H1 (cell line): ENCODE measurements at regions not wholly inside any gene's neighbourhood (a gene's known extent, or its start where the extent isn't known, plus 50 kb on each side); places are given as distances from the start of the nearest gene placed in this dataset.

ENCODE experiments used
- CTCF ChIA-PET: fragments of 300-600 bp; sonication (Branson Sonifier 250); formaldehyde crosslinking; loops from one replicate; lab custom pipeline; 2021; ENCODE audit not compliant: partially characterized antibody; lab: Charles Lee
- POLR2A ChIA-PET: fragments of 300-600 bp; sonication (Branson Sonifier 250); formaldehyde crosslinking; loops from one replicate; lab custom pipeline; 2021; ENCODE audit warnings: inconsistent platforms; ENCODE audit not compliant: partially characterized antibody; lab: Charles Lee
- DNase-seq, 2 experiments: peaks; one replicate each; pipeline versions ENCODE4 v3.0.0 to v3.0.0-alpha.2; 2010 to 2022; ENCODE audit warnings: low spot score in 2 of 2, low read depth in 1 of 2, mixed read lengths in 1 of 2
- FAIRE-seq: peaks from 2 replicates; lab custom pipeline; 2011; peaks lifted over from hg19 to GRCh38; lab: Jason Lieb, UNC
- H2AFZ ChIP-seq: 2 replicates; pipeline ENCODE4 v1.8.1; 2012; ENCODE audit warnings: low read length, inconsistent platforms
- H2AK5ac ChIP-seq: 2 replicates; pipeline ENCODE4 v1.6.1; 2013; ENCODE audit warnings: low read depth, low read length
- H2BK120ac ChIP-seq: replicated peaks from 2 replicates; pipeline ENCODE3; 2013; ENCODE audit warnings: low read depth, low read length, inconsistent platforms
- H2BK12ac ChIP-seq: 2 replicates; pipeline ENCODE4 v1.6.1; 2013; ENCODE audit warnings: low read depth, low read length
- H2BK15ac ChIP-seq: 2 replicates; pipeline ENCODE4 v1.6.1; 2013; ENCODE audit warnings: low read length
- H2BK20ac ChIP-seq: 2 replicates; pipeline ENCODE4 v1.6.1; 2013; ENCODE audit warnings: low read length
- H2BK5ac ChIP-seq: 2 replicates; pipeline ENCODE4 v1.6.1; 2013; ENCODE audit warnings: low read depth, low read length
- H3K14ac ChIP-seq: 2 replicates; pipeline ENCODE4 v1.6.1; 2013; ENCODE audit warnings: inconsistent platforms; ENCODE audit not compliant: insufficient read length
- H3K18ac ChIP-seq: 2 replicates; pipeline ENCODE4 v1.6.1; 2013; ENCODE audit warnings: low read length; ENCODE audit errors: extremely low read depth
- H3K23ac ChIP-seq: 2 replicates; pipeline ENCODE4 v1.6.1; 2013; ENCODE audit warnings: inconsistent platforms; ENCODE audit not compliant: insufficient read length
- H3K23me2 ChIP-seq: 2 replicates; pipeline ENCODE4 v1.6.1; 2013; ENCODE audit warnings: low read depth, low read length
- H3K27ac ChIP-seq: 2 replicates; pipeline ENCODE4 v1.6.1; 2011; ENCODE audit warnings: low read depth, low read length, inconsistent platforms
- H3K27me3 ChIP-seq, 4 experiments: replicated peaks in 1 of 4; 1 replicate in 1 of 4; 2 replicates in 3 of 4; pipeline versions ENCODE4 v1.6.1 to v1.8.1; 2011 to 2013; ENCODE audit warnings: low read length in 3 of 4, mild to moderate bottlenecking in 3 of 4, inconsistent platforms in 2 of 4, mixed read lengths in 2 of 4, moderate library complexity in 1 of 4; ENCODE audit not compliant: control insufficient read depth in 3 of 4, insufficient read depth in 3 of 4; ENCODE audit errors: extremely low read depth in 1 of 4
- H3K36me3 ChIP-seq, 4 experiments: 2 replicates each; pipeline versions ENCODE4 v1.6.1 to v1.8.1; 2011 to 2013; ENCODE audit warnings: mild to moderate bottlenecking in 4 of 4, low read length in 3 of 4, moderate library complexity in 2 of 4, control low read depth in 1 of 4, inconsistent platforms in 1 of 4; ENCODE audit not compliant: insufficient read depth in 4 of 4, control insufficient read depth in 2 of 4
- H3K4ac ChIP-seq: replicated peaks from 2 replicates; pipeline ENCODE3; 2013; ENCODE audit warnings: low read length, low read depth, mixed read lengths, inconsistent platforms; ENCODE audit not compliant: insufficient read length
- H3K4me1 ChIP-seq, 4 experiments: replicated peaks in 1 of 4; 1 replicate in 1 of 4; 2 replicates in 3 of 4; pipeline versions ENCODE4 v1.6.1 to v1.8.1; 2011 to 2013; ENCODE audit warnings: low read length in 3 of 4, inconsistent platforms in 2 of 4, mixed read lengths in 1 of 4; ENCODE audit not compliant: insufficient read depth in 4 of 4, control insufficient read depth in 3 of 4
- H3K4me2 ChIP-seq, 2 experiments: 2 replicates each; pipeline versions ENCODE4 v1.6.1 to v1.8.1; 2011 to 2013; ENCODE audit warnings: low read depth in 2 of 2, low read length in 2 of 2, control low read depth in 1 of 2, inconsistent platforms in 1 of 2, mild to moderate bottlenecking in 1 of 2; ENCODE audit not compliant: insufficient read depth in 1 of 2
- H3K4me3 ChIP-seq, 4 experiments: fragments of 200-600, 300-600 bp in 1 of 4; sonication (generic), shearing (Covaris generic), sonication (Bioruptor Twin) in 1 of 4; 2 replicates each; pipeline versions ENCODE4 v1.5.1 to v1.8.1; 2011 to 2016; ENCODE audit warnings: low read length in 4 of 4, low read depth in 3 of 4, control low read depth in 2 of 4, inconsistent platforms in 2 of 4, mild to moderate bottlenecking in 2 of 4, mixed read lengths in 1 of 4, moderate library complexity in 1 of 4; ENCODE audit not compliant: insufficient read depth in 2 of 4; ENCODE audit errors: extremely low read depth in 1 of 4
- H3K56ac ChIP-seq: replicated peaks from 2 replicates; pipeline ENCODE3; 2013; ENCODE audit warnings: low read depth, mild to moderate bottlenecking, mixed read lengths, low read length, inconsistent platforms; ENCODE audit not compliant: insufficient read length
- H3K79me1 ChIP-seq: 2 replicates; pipeline ENCODE4 v1.6.1; 2013; ENCODE audit warnings: low read depth, low read length, control low read depth
- H3K79me2 ChIP-seq, 2 experiments: 2 replicates each; pipeline versions ENCODE4 v1.6.1 to v1.8.1; 2012 to 2013; ENCODE audit warnings: low read length in 2 of 2, mild to moderate bottlenecking in 2 of 2, inconsistent platforms in 1 of 2; ENCODE audit not compliant: insufficient read depth in 2 of 2, control insufficient read depth in 1 of 2
- H3K9ac ChIP-seq, 4 experiments: replicated peaks in 1 of 4; 1 replicate in 1 of 4; 2 replicates in 3 of 4; pipeline versions ENCODE4 v1.6.1 to v1.8.1; 2011 to 2013; ENCODE audit warnings: low read depth in 3 of 4, low read length in 3 of 4, control low read depth in 2 of 4, mild to moderate bottlenecking in 2 of 4, moderate library complexity in 2 of 4, inconsistent platforms in 1 of 4; ENCODE audit errors: extremely low read depth in 1 of 4
- H3K9me3 ChIP-seq, 2 experiments: 2 replicates each; pipeline versions ENCODE4 v1.6.1 to v1.8.1; 2012 to 2013; ENCODE audit warnings: mild to moderate bottlenecking in 2 of 2, moderate library complexity in 2 of 2, control low read depth in 1 of 2, inconsistent platforms in 1 of 2, low read depth in 1 of 2, low read length in 1 of 2, mixed read lengths in 1 of 2; ENCODE audit not compliant: insufficient read depth in 2 of 2
- H4K20me1 ChIP-seq, 2 experiments: replicated peaks in 1 of 2; 2 replicates each; pipeline versions ENCODE3 to v1.8.1; 2011 to 2013; ENCODE audit warnings: inconsistent platforms in 2 of 2, low read length in 2 of 2, mild to moderate bottlenecking in 1 of 2; ENCODE audit not compliant: insufficient read depth in 2 of 2, control insufficient read depth in 1 of 2
- H4K5ac ChIP-seq: 2 replicates; pipeline ENCODE4 v1.6.1; 2013; ENCODE audit warnings: low read length, low read depth, mixed read lengths, inconsistent platforms; ENCODE audit not compliant: insufficient read length
- H4K8ac ChIP-seq: 2 replicates; pipeline ENCODE4 v1.8.0; 2013; ENCODE audit warnings: mild to moderate bottlenecking, moderate library complexity, low read length, inconsistent platforms; ENCODE audit not compliant: insufficient read depth; ENCODE audit errors: extremely low read depth
- H4K91ac ChIP-seq: replicated peaks from 2 replicates; pipeline ENCODE3; 2013; ENCODE audit warnings: low read length, mixed read lengths, inconsistent platforms; ENCODE audit not compliant: insufficient read length
- ASH2L ChIP-seq: fragments of 200-600, 300-600 bp; sonication (generic); IDR thresholded peaks from one replicate; pipeline ENCODE4 v1.7.1; 2017; ENCODE audit warnings: low read length
- BRCA1 ChIP-seq: IDR thresholded peaks from 2 replicates; pipeline ENCODE4 v1.6.1; 2012; ENCODE audit warnings: low read depth, low read length, improper control_type of control experiment
- CREB1 ChIP-seq: IDR thresholded peaks from 2 replicates; pipeline ENCODE4 v1.6.1; 2012; ENCODE audit warnings: inconsistent platforms
- FOSL1 ChIP-seq: IDR thresholded peaks from 2 replicates; pipeline ENCODE4 v1.6.1; 2011; ENCODE audit warnings: mild to moderate bottlenecking, low read depth, low read length, moderate library complexity; ENCODE audit not compliant: insufficient read depth
- JUND ChIP-seq: IDR thresholded peaks from 2 replicates; pipeline ENCODE4 v1.6.1; 2011; ENCODE audit warnings: mild to moderate bottlenecking, improper control_type of control experiment, low read length
- POU5F1 ChIP-seq: IDR thresholded peaks from 2 replicates; pipeline ENCODE4 v1.6.1; 2011; ENCODE audit warnings: low read depth, mild to moderate bottlenecking, low read length, moderate library complexity
- RFX5 ChIP-seq: IDR thresholded peaks from 2 replicates; pipeline ENCODE4 v1.6.1; 2011; ENCODE audit warnings: low read depth, low read length, improper control_type of control experiment, borderline replicate concordance
- SP4 ChIP-seq: IDR thresholded peaks from 2 replicates; pipeline ENCODE4 v1.6.1; 2012; ENCODE audit warnings: low read length, inconsistent platforms
- WGBS, 2 experiments: shearing (Covaris generic) in 1 of 2; methylation state at CpG; one replicate each; pipeline versions ENCODE4 v1.1.6 to v1.1.7; 2013 to 2015; ENCODE audit warnings: low lambda C conversion rate in 2 of 2, mixed read lengths in 2 of 2, inconsistent platforms in 1 of 2, low coverage in 1 of 2, missing lambda C conversion rate in 1 of 2; ENCODE audit not compliant: insufficient replicate concordance in 2 of 2, insufficient coverage in 1 of 2, insufficient read length in 1 of 2; ENCODE audit errors: extremely low coverage in 1 of 2, missing lambda C conversion rate in 1 of 2; 5-methylcytosine and 5-hydroxymethylcytosine counted together
- TF ChIP-seq, protein P1 (sequence below), 3 experiments: IDR thresholded peaks; 1 replicate in 2 of 3; 2 replicates in 1 of 3; pipeline versions ENCODE4 v1.5.1 to v1.6.1; 2011; ENCODE audit warnings: low read length in 3 of 3, mild to moderate bottlenecking in 3 of 3, inconsistent platforms in 2 of 3, low read depth in 1 of 3, moderate library complexity in 1 of 3; ENCODE audit not compliant: insufficient read depth in 1 of 3; ENCODE audit errors: control extremely low read depth in 1 of 3
- TF ChIP-seq, protein P2 (sequence below): IDR thresholded peaks from 2 replicates; pipeline ENCODE4 v1.6.1; 2012; ENCODE audit warnings: inconsistent platforms
- TF ChIP-seq, protein P3 (sequence below): IDR thresholded peaks from 2 replicates; pipeline ENCODE4 v1.6.1; 2012; ENCODE audit warnings: low read length, inconsistent platforms

DNA sequence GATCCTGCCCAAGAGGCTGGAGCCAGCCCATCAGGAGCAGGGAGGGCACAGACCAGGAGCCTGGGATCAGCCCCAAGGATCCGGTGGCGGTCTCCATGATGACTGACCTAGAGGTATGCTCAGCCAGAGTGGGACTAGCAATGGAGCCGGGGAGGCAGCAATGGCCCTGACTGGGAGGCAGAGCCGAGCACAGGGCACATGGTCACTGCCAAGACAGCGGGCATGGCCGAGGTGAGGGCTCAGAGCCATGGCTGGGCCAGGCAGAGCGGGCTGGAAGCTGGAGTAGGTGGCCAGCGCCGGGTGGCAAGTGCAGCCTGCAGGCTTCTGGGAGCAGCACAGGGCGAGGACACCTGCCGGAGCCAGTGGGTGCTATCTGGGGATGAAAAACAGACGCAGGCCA is 259.3 kb downstream of the BCL11B start:
- Histone ChIP-seq H3K9me3 (no peaks in the 10 kb centered on the region), H4K8ac (no peak overlapping the region), H3K23ac (no peak overlapping the region), H3K9ac (no peak overlapping the region), H4K20me1 (peaks cover 0 to 2% of the 10 kb centered on the region in 2 experiments), H3K27ac (no peak overlapping the region), H3K79me2 (no peaks in the 10 kb centered on the region), H4K91ac (no peak overlapping the region), H3K79me1 (no peaks in the 10 kb centered on the region), H4K5ac (no peak overlapping the region), H3K36me3 (no peaks in the 10 kb centered on the region), H2BK120ac (no peak overlapping the region), H3K27me3 (no peaks in the 10 kb centered on the region), H3K14ac (no peak overlapping the region), H3K56ac (no peak overlapping the region), H2BK15ac (no peak overlapping the region), H2BK20ac (no peak overlapping the region), H3K4me3 (no peak overlapping the region), H3K4ac (no peak overlapping the region), H3K4me2 (no peak overlapping the region), H2BK5ac (no peak overlapping the region), H2BK12ac (no peak overlapping the region), H3K23me2 (peaks cover 3% of the 10 kb centered on the region; the same call in 1 of the 2 replicates), H3K4me1 (no peaks in the 10 kb centered on the region), H2AFZ (no peak overlapping the region), H2AK5ac (no peak overlapping the region), H3K18ac (no peak overlapping the region)
- WGBS, 2 experiments = 80% methylated on average over 12 of the region's 12 CpGs; no CpG with 5 or more reads in 1 of the 2 experiments
- ChIA-PET CTCF (interaction anchor here (0.7 to 1.1 kb wide), 2 partner anchors 12 to 406 kb away, joined by 3 read pairs; no protein-coding TSS in a partner anchor), POLR2A (no interaction called here)
- FAIRE-seq = no peak
- no peak for DNase-seq
- TF ChIP-seq CREB1 = no peak
- TF ChIP-seq, protein P1, sequence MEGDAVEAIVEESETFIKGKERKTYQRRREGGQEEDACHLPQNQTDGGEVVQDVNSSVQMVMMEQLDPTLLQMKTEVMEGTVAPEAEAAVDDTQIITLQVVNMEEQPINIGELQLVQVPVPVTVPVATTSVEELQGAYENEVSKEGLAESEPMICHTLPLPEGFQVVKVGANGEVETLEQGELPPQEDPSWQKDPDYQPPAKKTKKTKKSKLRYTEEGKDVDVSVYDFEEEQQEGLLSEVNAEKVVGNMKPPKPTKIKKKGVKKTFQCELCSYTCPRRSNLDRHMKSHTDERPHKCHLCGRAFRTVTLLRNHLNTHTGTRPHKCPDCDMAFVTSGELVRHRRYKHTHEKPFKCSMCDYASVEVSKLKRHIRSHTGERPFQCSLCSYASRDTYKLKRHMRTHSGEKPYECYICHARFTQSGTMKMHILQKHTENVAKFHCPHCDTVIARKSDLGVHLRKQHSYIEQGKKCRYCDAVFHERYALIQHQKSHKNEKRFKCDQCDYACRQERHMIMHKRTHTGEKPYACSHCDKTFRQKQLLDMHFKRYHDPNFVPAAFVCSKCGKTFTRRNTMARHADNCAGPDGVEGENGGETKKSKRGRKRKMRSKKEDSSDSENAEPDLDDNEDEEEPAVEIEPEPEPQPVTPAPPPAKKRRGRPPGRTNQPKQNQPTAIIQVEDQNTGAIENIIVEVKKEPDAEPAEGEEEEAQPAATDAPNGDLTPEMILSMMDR (IDR thresholded peaks at IDR 0.05; ENCODE audit: control extremely low read depth in 1 of 3, insufficient read depth in 1 of 3, low read depth in 1 of 3, low read length in 3 of 3) = no peak
- no peak for TF ChIP-seq ASH2L
- no peak for TF ChIP-seq RFX5
- TF ChIP-seq SP4 = no peak
- TF ChIP-seq, protein P2, sequence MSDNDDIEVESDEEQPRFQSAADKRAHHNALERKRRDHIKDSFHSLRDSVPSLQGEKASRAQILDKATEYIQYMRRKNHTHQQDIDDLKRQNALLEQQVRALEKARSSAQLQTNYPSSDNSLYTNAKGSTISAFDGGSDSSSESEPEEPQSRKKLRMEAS = no peak
- TF ChIP-seq, protein P3, sequence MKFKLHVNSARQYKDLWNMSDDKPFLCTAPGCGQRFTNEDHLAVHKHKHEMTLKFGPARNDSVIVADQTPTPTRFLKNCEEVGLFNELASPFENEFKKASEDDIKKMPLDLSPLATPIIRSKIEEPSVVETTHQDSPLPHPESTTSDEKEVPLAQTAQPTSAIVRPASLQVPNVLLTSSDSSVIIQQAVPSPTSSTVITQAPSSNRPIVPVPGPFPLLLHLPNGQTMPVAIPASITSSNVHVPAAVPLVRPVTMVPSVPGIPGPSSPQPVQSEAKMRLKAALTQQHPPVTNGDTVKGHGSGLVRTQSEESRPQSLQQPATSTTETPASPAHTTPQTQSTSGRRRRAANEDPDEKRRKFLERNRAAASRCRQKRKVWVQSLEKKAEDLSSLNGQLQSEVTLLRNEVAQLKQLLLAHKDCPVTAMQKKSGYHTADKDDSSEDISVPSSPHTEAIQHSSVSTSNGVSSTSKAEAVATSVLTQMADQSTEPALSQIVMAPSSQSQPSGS = no peak
- no peak for TF ChIP-seq JUND
- TF ChIP-seq FOSL1 = no peak
- TF ChIP-seq POU5F1 = no peak
- no peak for TF ChIP-seq BRCA1
